PC-3 (cell line): ENCODE measurements at regions not wholly inside any gene's neighbourhood (a gene's known extent, or its start where the extent isn't known, plus 50 kb on each side); places are given as distances from the start of the nearest gene placed in this dataset.

Experiments
- ATAC-seq: fragments of 200-7000 bp; cut with Tn5 transposase; 2 replicates; pipeline ENCODE4 v1.9.1; 2020; ENCODE audit warnings: mild to moderate bottlenecking, moderate library complexity
- BruUV-seq: library from RNA; stranded (reverse); fragments of 400-500 nt; replicated peaks from 2 replicates; lab custom pipeline; 2021; lab: Mats Ljungman, UMichigan
- CTCF ChIA-PET: fragments of 300-600 bp; sonication (Branson Sonifier 250); formaldehyde crosslinking; loops from one replicate; lab custom pipeline; 2022; ENCODE audit warnings: antibody characterized with exemption; lab: Charles Lee
- POLR2A ChIA-PET: fragments of 300-600 bp; sonication (Branson Sonifier 250); formaldehyde crosslinking; loops from one replicate; lab custom pipeline; 2022; ENCODE audit warnings: antibody characterized with exemption; ENCODE audit not compliant: unreplicated experiment; lab: Charles Lee
- DNase-seq: peaks from one replicate; pipeline ENCODE4 v3.0.0-alpha.2; 2015
- H2AFZ ChIP-seq: fragments of 300-600 bp; sonication (generic); 2 replicates; pipeline ENCODE4 v1.6.0; 2016; ENCODE audit warnings: antibody characterized with exemption, low read length
- H3F3A ChIP-seq: fragments of 300-600 bp; sonication (generic); one replicate; pipeline ENCODE4 v1.6.0; 2017; ENCODE audit warnings: antibody characterized with exemption, low read length, control low read depth, mild to moderate bottlenecking; ENCODE audit not compliant: unreplicated experiment
- H3K27ac ChIP-seq: fragments of 300-600 bp; sonication (generic); 2 replicates; pipeline ENCODE4 v1.5.1; 2016; ENCODE audit warnings: mild to moderate bottlenecking, low read length
- H3K27me3 ChIP-seq: fragments of 300-600 bp; sonication (generic); 2 replicates; pipeline ENCODE4 v1.6.1; 2016; ENCODE audit warnings: low read length, mixed read lengths
- H3K36me3 ChIP-seq: fragments of 300-600 bp; sonication (generic); 2 replicates; pipeline ENCODE4 v1.6.1; 2016; ENCODE audit warnings: low read depth, mixed run types, low read length, mixed read lengths
- H3K4me1 ChIP-seq: fragments of 300-600 bp; sonication (generic); 2 replicates; pipeline ENCODE4 v1.5.1; 2016; ENCODE audit warnings: low read length; ENCODE audit not compliant: insufficient read depth
- H3K4me2 ChIP-seq: fragments of 300-600 bp; sonication (generic); 2 replicates; pipeline ENCODE4 v1.6.0; 2016; ENCODE audit warnings: low read length
- H3K4me3 ChIP-seq: fragments of 300-600 bp; sonication (generic); 2 replicates; pipeline ENCODE4 v1.5.1; 2016; ENCODE audit warnings: mild to moderate bottlenecking, low read length, mixed read lengths
- H3K79me2 ChIP-seq: fragments of 300-600 bp; sonication (generic); 2 replicates; pipeline ENCODE4 v1.6.1; 2017; ENCODE audit warnings: low read length, mixed read lengths
- H3K9ac ChIP-seq: fragments of 300-600 bp; sonication (generic); 2 replicates; pipeline ENCODE4 v1.6.0; 2016; ENCODE audit warnings: mild to moderate bottlenecking, low read length
- H3K9me2 ChIP-seq: fragments of 300-600 bp; sonication (generic); replicated peaks from 2 replicates; pipeline ENCODE4 v1.6.1; 2016; ENCODE audit warnings: mixed run types, low read length, mixed read lengths
- H3K9me3 ChIP-seq: fragments of 300-600 bp; sonication (generic); 2 replicates; pipeline ENCODE4 v1.6.1; 2016; ENCODE audit warnings: low read length, mixed read lengths
- H4K20me1 ChIP-seq: fragments of 300-600 bp; sonication (generic); 2 replicates; pipeline ENCODE4 v1.6.1; 2016; ENCODE audit warnings: low read length, mixed read lengths
- EZH2 ChIP-seq: fragments of 300-600 bp; sonication (generic); IDR thresholded peaks from one replicate; pipeline ENCODE4 v1.6.1; 2017; ENCODE audit warnings: antibody characterized with exemption, mild to moderate bottlenecking, low read length; ENCODE audit not compliant: unreplicated experiment
- EZH2phosphoT487 ChIP-seq: fragments of 300-600 bp; sonication (generic); IDR thresholded peaks from 2 replicates; pipeline ENCODE4 v1.6.1; 2018; ENCODE audit warnings: mild to moderate bottlenecking, antibody characterized with exemption, low read length, borderline replicate concordance
- intact Hi-C: fragments of 100-400 bp; cut with micrococcal nuclease; formaldehyde crosslinking; loops from 2 replicates; pipeline ENCODE4 v1.9.0; 2023
- TF ChIP-seq, protein P1 (sequence below): fragments of 300-600 bp; sonication (generic); conservative IDR thresholded peaks from 2 replicates; pipeline ENCODE4 v1.5.1; 2017; ENCODE audit warnings: antibody characterized with exemption, low read depth, mild to moderate bottlenecking, low read length

DNA sequence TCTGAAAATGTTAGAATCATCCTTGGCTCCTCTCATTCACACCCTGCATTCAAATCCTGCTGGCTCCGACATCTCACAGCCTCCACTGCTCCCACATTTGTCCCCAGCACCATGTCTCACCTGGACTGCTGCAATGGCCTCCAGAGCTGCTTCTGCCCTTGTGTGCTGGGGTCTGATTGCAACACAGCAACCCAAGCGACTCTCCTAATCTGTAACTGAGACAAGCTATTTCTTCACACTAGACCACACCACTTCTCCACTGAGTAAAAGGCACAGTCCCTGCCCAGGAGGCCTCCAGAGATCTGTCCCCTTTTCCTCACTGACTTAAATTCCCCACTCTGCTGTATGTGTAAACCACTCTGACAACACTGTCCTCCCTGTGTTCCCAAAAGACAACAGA, 151.1 kb upstream of the TAS2R1 start:
- H3K4me1 ChIP-seq = peaks cover 32% of the 10 kb centered on the region
- H3F3A ChIP-seq = no peaks in the 10 kb centered on the region
- no peak overlapping the region for H3K4me3 ChIP-seq
- H3K36me3 ChIP-seq = no peaks in the 10 kb centered on the region
- ChIA-PET POLR2A (no interaction called here), CTCF (no interaction called here)
- peak; percentile 10 for DNase-seq
- H3K27ac ChIP-seq = peak overlapping the region; percentile 63
- intact Hi-C loops = no loop called here
- H3K9me2 ChIP-seq = no peaks in the 10 kb centered on the region
- H4K20me1 ChIP-seq = no peaks in the 10 kb centered on the region
- no peaks in the 10 kb centered on the region for H3K27me3 ChIP-seq
- peak overlapping the region; percentile 6; the same call in 1 of the 2 replicates for H3K9ac ChIP-seq
- peak overlapping the region; percentile 9; the same call in 1 of the 2 replicates for H3K4me2 ChIP-seq
- no peak overlapping the region for H2AFZ ChIP-seq
- no peak for ATAC-seq
- TF ChIP-seq EZH2 (no peak), EZH2phosphoT487 (no peak)
- TF ChIP-seq, protein P1, sequence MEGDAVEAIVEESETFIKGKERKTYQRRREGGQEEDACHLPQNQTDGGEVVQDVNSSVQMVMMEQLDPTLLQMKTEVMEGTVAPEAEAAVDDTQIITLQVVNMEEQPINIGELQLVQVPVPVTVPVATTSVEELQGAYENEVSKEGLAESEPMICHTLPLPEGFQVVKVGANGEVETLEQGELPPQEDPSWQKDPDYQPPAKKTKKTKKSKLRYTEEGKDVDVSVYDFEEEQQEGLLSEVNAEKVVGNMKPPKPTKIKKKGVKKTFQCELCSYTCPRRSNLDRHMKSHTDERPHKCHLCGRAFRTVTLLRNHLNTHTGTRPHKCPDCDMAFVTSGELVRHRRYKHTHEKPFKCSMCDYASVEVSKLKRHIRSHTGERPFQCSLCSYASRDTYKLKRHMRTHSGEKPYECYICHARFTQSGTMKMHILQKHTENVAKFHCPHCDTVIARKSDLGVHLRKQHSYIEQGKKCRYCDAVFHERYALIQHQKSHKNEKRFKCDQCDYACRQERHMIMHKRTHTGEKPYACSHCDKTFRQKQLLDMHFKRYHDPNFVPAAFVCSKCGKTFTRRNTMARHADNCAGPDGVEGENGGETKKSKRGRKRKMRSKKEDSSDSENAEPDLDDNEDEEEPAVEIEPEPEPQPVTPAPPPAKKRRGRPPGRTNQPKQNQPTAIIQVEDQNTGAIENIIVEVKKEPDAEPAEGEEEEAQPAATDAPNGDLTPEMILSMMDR = no peak
- BruUV-seq = no TSS peak
- no peaks in the 10 kb centered on the region for H3K79me2 ChIP-seq
- H3K9me3 ChIP-seq = no peaks in the 10 kb centered on the region

DNA sequence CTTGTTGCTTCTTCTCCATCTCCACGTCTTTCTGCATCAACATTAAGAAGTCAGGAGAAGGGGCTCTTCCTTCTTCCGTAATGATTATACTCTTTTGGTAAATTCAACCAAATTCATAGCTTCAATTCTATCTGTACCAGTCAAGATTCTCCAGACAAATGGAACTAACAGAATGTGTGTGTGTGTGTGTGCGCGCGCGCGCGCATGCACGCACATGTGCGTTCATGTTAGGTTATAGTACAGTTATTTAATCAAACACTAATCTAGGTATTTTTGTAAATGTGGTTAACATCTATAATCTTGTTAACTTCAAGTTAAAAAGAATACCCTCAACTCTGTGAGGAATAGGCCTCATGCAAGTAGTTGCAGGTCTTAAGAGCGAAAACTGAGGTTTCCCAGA, 150.3 kb upstream of the TAS2R1 start:
- Histone ChIP-seq H3K27me3 (no peaks in the 10 kb centered on the region), H3K36me3 (no peaks in the 10 kb centered on the region), H3F3A (no peaks in the 10 kb centered on the region), H3K79me2 (no peaks in the 10 kb centered on the region), H3K9me2 (no peaks in the 10 kb centered on the region), H3K4me1 (peaks cover 39% of the 10 kb centered on the region), H4K20me1 (no peaks in the 10 kb centered on the region), H3K9ac (no peak overlapping the region), H2AFZ (no peak overlapping the region), H3K27ac (no peak overlapping the region), H3K4me2 (no peak overlapping the region), H3K4me3 (no peak overlapping the region), H3K9me3 (no peaks in the 10 kb centered on the region)
- no peak for DNase-seq
- TF ChIP-seq EZH2 (no peak), EZH2phosphoT487 (no peak)
- TF ChIP-seq, protein P1 = no peak
- no TSS peak for BruUV-seq
- intact Hi-C loops = no loop called here
- POLR2A ChIA-PET = no interaction called here
- no peak for ATAC-seq
- CTCF ChIA-PET = no interaction called here

DNA sequence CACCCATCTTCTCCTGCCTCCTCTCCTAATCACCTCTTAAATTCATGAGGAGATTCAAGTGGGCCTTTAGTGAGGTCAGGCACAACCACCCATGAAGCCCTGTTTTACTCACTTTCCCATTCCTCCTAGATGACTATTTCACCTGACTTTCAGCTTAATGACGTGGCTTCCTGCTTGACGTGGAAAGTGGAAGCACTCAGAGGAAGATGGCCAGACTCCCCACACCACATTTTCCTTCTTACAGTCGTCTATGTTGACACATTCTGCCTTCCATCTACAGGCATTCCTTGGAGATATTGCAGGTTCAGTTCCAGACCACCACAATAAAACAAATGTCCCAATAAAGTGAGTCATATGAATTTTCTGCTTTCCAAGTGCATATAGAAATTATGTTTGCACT, 146.4 kb upstream of the TAS2R1 start:
- Histone ChIP-seq H3K27ac (peak overlapping the region; percentile 73), H3K36me3 (no peaks in the 10 kb centered on the region), H3K4me1 (peaks cover 21% of the 10 kb centered on the region), H3K9ac (peak overlapping the region; percentile 35; the same call in 1 of the 2 replicates), H3K79me2 (no peaks in the 10 kb centered on the region), H4K20me1 (no peaks in the 10 kb centered on the region), H3F3A (no peaks in the 10 kb centered on the region), H2AFZ (no peak overlapping the region), H3K4me3 (no peak overlapping the region), H3K4me2 (peak overlapping the region; percentile 4; the same call in 1 of the 2 replicates), H3K27me3 (no peaks in the 10 kb centered on the region), H3K9me3 (no peaks in the 10 kb centered on the region), H3K9me2 (no peaks in the 10 kb centered on the region)
- ChIA-PET POLR2A (no interaction called here), CTCF (no interaction called here)
- DNase-seq = peak; percentile 80
- TF ChIP-seq, protein P1 = no peak
- TF ChIP-seq EZH2 (no peak), EZH2phosphoT487 (no peak)
- no peak for ATAC-seq
- no TSS peak for BruUV-seq
- intact Hi-C loops = no loop called here
